DMS79 (cell line): ENCODE measurements at regions not wholly inside any gene's neighbourhood (a gene's known extent, or its start where the extent isn't known, plus 50 kb on each side); places are given as distances from the start of the nearest gene placed in this dataset.

Experiments
- DNase-seq: peaks from one replicate; lab custom pipeline; 2025; lab: John Stamatoyannopoulos, UW

- no peak for DNase-seq
Observed at GRCh38 chr16:64165368-64165767, 956.5 kb downstream of the CDH11 start.

GRCh38 chr16:64162613-64163375, 959.1 kb downstream of the CDH11 start:
- no peak for DNase-seq

GRCh38 chr16:64159976-64160375, 961.9 kb downstream of the CDH11 start:
- DNase-seq, result no peak

- DNase-seq, result no peak
Observed at GRCh38 chr16:64158941-64159588, 962.8 kb downstream of the CDH11 start.

GRCh38 chr16:64153718-64154117, 968.1 kb downstream of the CDH11 start:
- DNase-seq, result no peak

- no peak for DNase-seq
Observed at GRCh38 chr16:64151990-64152767, 969.7 kb downstream of the CDH11 start.

GRCh38 chr16:64150193-64150592, 971.7 kb downstream of the CDH11 start:
- no peak for DNase-seq

- DNase-seq, result no peak
Observed at GRCh38 chr16:64149756-64150155, 972.1 kb downstream of the CDH11 start.

- no peak for DNase-seq
Observed at GRCh38 chr16:64148356-64148755, 973.5 kb downstream of the CDH11 start.

GRCh38 chr16:64147941-64148340, 973.9 kb downstream of the CDH11 start:
- no peak for DNase-seq

- no peak for DNase-seq
Observed at GRCh38 chr16:64144617-64145016, 977.2 kb downstream of the CDH11 start.

GRCh38 chr16:64138621-64139020, 983.2 kb downstream of the CDH11 start:
- DNase-seq, result no peak

GRCh38 chr16:64138006-64138405, 983.9 kb downstream of the CDH11 start:
- no peak for DNase-seq

- DNase-seq, result no peak
Observed at GRCh38 chr16:64136743-64137142, 985.1 kb downstream of the CDH11 start.

- DNase-seq, result no peak
Observed at GRCh38 chr16:64136314-64136713, 985.5 kb downstream of the CDH11 start.

- no peak for DNase-seq
Observed at GRCh38 chr16:64133366-64133765, 988.5 kb downstream of the CDH11 start.

- DNase-seq, result no peak
Observed at GRCh38 chr16:64132759-64133361, 989.0 kb downstream of the CDH11 start.

- DNase-seq, result no peak
Observed at GRCh38 chr16:64132190-64132589, 989.7 kb downstream of the CDH11 start.

- DNase-seq, result no peak
Observed at GRCh38 chr16:64131423-64131822, 990.4 kb downstream of the CDH11 start.

GRCh38 chr16:64130140-64130539, 991.7 kb downstream of the CDH11 start:
- DNase-seq, result no peak

- DNase-seq, result no peak
Observed at GRCh38 chr16:64122177-64122576, 999.7 kb downstream of the CDH11 start.

- no peak for DNase-seq
Observed at GRCh38 chr16:64121473-64121872, 1000.4 kb downstream of the CDH11 start.

GRCh38 chr16:64116151-64116550, 1005.7 kb downstream of the CDH11 start:
- DNase-seq, result no peak
